Neural cell (in vitro differentiated cells): ENCODE measurements at regions not wholly inside any gene's neighbourhood (a gene's known extent, or its start where the extent isn't known, plus 50 kb on each side); places are given as distances from the start of the nearest gene placed in this dataset.

Source experiments
- H2AFZ ChIP-seq: fragments of 200-600, 300-800 bp; sonication (generic), shearing (Covaris generic); 2 replicates; pipeline ENCODE4 v1.6.0; 2014; ENCODE audit warnings: low read depth, mild to moderate bottlenecking, antibody characterized with exemption, low read length, moderate library complexity
- H3F3A ChIP-seq: fragments of 200-600 bp; shearing (Covaris generic); 2 replicates; pipeline ENCODE4 v1.6.1; 2016; ENCODE audit warnings: mild to moderate bottlenecking, moderate library complexity, mixed read lengths, antibody characterized with exemption, low read length; ENCODE audit not compliant: insufficient read depth, poor library complexity, severe bottlenecking
- H3K27ac ChIP-seq: fragments of 200-600, 300-800 bp; sonication (generic), shearing (Covaris generic); 2 replicates; pipeline ENCODE4 v1.5.1; 2014; ENCODE audit warnings: mild to moderate bottlenecking, low read length, moderate library complexity
- H3K27me3 ChIP-seq: fragments of 300-800, 200-600 bp; sonication (generic), shearing (Covaris generic); 2 replicates; pipeline ENCODE4 v1.6.0; 2014; ENCODE audit warnings: mild to moderate bottlenecking, low read depth, low read length, moderate library complexity; ENCODE audit not compliant: insufficient read depth
- H3K36me3 ChIP-seq: fragments of 300-800, 200-600 bp; sonication (generic), shearing (Covaris generic); 2 replicates; pipeline ENCODE4 v1.5.1; 2014; ENCODE audit warnings: mild to moderate bottlenecking, antibody characterized with exemption, low read length, moderate library complexity; ENCODE audit not compliant: insufficient read depth
- H3K4me2 ChIP-seq: fragments of 300-800, 200-600 bp; sonication (generic), shearing (Covaris generic); 2 replicates; pipeline ENCODE4 v1.6.0; 2014; ENCODE audit warnings: mild to moderate bottlenecking, low read length
- H3K4me3 ChIP-seq: fragments of 300-800, 200-600 bp; sonication (generic), shearing (Covaris generic); 2 replicates; pipeline ENCODE4 v1.5.1; 2014; ENCODE audit warnings: mild to moderate bottlenecking, low read length, moderate library complexity
- H3K79me2 ChIP-seq: fragments of 200-600 bp; shearing (Covaris generic); replicated peaks from 2 replicates; pipeline ENCODE4 v1.6.0; 2014; ENCODE audit warnings: mild to moderate bottlenecking, low read length, moderate library complexity; ENCODE audit not compliant: insufficient read depth
- H3K9ac ChIP-seq: fragments of 300-800, 200-600 bp; sonication (generic), shearing (Covaris generic); 2 replicates; pipeline ENCODE4 v1.6.1; 2016; ENCODE audit warnings: mild to moderate bottlenecking, low read length, mixed read lengths
- H3K9me2 ChIP-seq: fragments of 200-600 bp; shearing (Covaris generic); 2 replicates; pipeline ENCODE4 v1.6.1; 2016; ENCODE audit warnings: mild to moderate bottlenecking, low read length, mixed read lengths; ENCODE audit not compliant: insufficient read depth
- H3K9me3 ChIP-seq: fragments of 200-600, 300-800 bp; sonication (generic), shearing (Covaris generic); 2 replicates; pipeline ENCODE4 v1.6.1; 2016; ENCODE audit warnings: mild to moderate bottlenecking, mixed run types, low read length, moderate library complexity, mixed read lengths
- H4K20me1 ChIP-seq: fragments of 200-600 bp; shearing (Covaris generic); 2 replicates; pipeline ENCODE4 v1.6.1; 2016; ENCODE audit warnings: mild to moderate bottlenecking, mixed run types; ENCODE audit not compliant: insufficient read depth
- EP300 ChIP-seq: fragments of 450-650 bp; conservative IDR thresholded peaks from 2 replicates; pipeline ENCODE4 v1.6.1; 2014; ENCODE audit warnings: antibody characterized with exemption, mild to moderate bottlenecking, moderate library complexity; ENCODE audit not compliant: poor library complexity, severe bottlenecking
- EZH2 ChIP-seq: fragments of 200-600, 300-800 bp; shearing (Covaris generic), sonication (generic); IDR thresholded peaks from 2 replicates; pipeline ENCODE4 v1.6.1; 2014; ENCODE audit warnings: antibody characterized with exemption, low read length, borderline replicate concordance, mild to moderate bottlenecking; ENCODE audit not compliant: insufficient read depth, poor library complexity, severe bottlenecking
- MXI1 ChIP-seq: fragments of 450-650 bp; conservative IDR thresholded peaks from 2 replicates; pipeline ENCODE4 v1.6.1; 2014; ENCODE audit warnings: antibody characterized with exemption, mild to moderate bottlenecking; ENCODE audit not compliant: poor library complexity, severe bottlenecking
- POLR2AphosphoS5 ChIP-seq: IDR thresholded peaks from 2 replicates; pipeline ENCODE4 v1.6.1; 2012
- RAD21 ChIP-seq: fragments of 450-650 bp; conservative IDR thresholded peaks from 2 replicates; pipeline ENCODE4 v1.6.1; 2014; ENCODE audit warnings: antibody characterized with exemption, mild to moderate bottlenecking, moderate library complexity
- SMC3 ChIP-seq: fragments of 450-650 bp; conservative IDR thresholded peaks from 2 replicates; pipeline ENCODE4 v1.6.1; 2014; ENCODE audit warnings: antibody characterized with exemption, mild to moderate bottlenecking, moderate library complexity; ENCODE audit not compliant: poor library complexity
- TAF1 ChIP-seq: IDR thresholded peaks from 2 replicates; pipeline ENCODE4 v1.6.1; 2012; ENCODE audit warnings: low read depth
- TF ChIP-seq, protein P1 (sequence below): fragments of 450-650 bp; IDR thresholded peaks from 2 replicates; pipeline ENCODE4 v1.5.1; 2014; ENCODE audit warnings: antibody characterized with exemption, mild to moderate bottlenecking, moderate library complexity; ENCODE audit not compliant: poor library complexity, severe bottlenecking
- TF ChIP-seq, protein P2 (sequence below): IDR thresholded peaks from 2 replicates; pipeline ENCODE4 v1.6.1; 2012; ENCODE audit warnings: borderline replicate concordance

DNA sequence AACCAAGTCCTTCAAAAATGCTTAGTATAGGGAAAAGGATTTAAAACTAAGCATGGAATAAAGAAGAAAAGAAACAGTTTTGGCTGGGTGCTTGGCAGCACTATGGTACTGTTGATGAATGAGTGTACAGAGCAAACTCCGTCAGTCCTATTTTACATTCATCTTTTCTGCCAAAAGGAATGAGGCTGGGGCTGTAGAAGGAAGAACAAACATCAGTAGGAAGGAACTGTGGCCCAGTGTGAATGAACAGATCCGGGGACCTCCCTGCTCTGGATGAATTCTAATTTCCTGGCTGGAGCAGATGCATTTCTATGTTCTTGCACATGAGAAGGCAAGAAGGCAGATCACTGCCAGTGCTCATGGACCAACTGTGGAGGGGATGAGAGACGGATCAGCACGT is 474.0 kb upstream of the MEIS1 start:
- TF ChIP-seq EP300 = no peak
- no peak for TF ChIP-seq MXI1
- TF ChIP-seq EZH2 = no peak
- TF ChIP-seq SMC3 = no peak
- no peak for TF ChIP-seq POLR2AphosphoS5
- no peak for TF ChIP-seq RAD21
- TF ChIP-seq, protein P1, sequence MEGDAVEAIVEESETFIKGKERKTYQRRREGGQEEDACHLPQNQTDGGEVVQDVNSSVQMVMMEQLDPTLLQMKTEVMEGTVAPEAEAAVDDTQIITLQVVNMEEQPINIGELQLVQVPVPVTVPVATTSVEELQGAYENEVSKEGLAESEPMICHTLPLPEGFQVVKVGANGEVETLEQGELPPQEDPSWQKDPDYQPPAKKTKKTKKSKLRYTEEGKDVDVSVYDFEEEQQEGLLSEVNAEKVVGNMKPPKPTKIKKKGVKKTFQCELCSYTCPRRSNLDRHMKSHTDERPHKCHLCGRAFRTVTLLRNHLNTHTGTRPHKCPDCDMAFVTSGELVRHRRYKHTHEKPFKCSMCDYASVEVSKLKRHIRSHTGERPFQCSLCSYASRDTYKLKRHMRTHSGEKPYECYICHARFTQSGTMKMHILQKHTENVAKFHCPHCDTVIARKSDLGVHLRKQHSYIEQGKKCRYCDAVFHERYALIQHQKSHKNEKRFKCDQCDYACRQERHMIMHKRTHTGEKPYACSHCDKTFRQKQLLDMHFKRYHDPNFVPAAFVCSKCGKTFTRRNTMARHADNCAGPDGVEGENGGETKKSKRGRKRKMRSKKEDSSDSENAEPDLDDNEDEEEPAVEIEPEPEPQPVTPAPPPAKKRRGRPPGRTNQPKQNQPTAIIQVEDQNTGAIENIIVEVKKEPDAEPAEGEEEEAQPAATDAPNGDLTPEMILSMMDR = no peak
- no peak for TF ChIP-seq TAF1
- TF ChIP-seq, protein P2, sequence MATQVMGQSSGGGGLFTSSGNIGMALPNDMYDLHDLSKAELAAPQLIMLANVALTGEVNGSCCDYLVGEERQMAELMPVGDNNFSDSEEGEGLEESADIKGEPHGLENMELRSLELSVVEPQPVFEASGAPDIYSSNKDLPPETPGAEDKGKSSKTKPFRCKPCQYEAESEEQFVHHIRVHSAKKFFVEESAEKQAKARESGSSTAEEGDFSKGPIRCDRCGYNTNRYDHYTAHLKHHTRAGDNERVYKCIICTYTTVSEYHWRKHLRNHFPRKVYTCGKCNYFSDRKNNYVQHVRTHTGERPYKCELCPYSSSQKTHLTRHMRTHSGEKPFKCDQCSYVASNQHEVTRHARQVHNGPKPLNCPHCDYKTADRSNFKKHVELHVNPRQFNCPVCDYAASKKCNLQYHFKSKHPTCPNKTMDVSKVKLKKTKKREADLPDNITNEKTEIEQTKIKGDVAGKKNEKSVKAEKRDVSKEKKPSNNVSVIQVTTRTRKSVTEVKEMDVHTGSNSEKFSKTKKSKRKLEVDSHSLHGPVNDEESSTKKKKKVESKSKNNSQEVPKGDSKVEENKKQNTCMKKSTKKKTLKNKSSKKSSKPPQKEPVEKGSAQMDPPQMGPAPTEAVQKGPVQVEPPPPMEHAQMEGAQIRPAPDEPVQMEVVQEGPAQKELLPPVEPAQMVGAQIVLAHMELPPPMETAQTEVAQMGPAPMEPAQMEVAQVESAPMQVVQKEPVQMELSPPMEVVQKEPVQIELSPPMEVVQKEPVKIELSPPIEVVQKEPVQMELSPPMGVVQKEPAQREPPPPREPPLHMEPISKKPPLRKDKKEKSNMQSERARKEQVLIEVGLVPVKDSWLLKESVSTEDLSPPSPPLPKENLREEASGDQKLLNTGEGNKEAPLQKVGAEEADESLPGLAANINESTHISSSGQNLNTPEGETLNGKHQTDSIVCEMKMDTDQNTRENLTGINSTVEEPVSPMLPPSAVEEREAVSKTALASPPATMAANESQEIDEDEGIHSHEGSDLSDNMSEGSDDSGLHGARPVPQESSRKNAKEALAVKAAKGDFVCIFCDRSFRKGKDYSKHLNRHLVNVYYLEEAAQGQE = no peak

DNA sequence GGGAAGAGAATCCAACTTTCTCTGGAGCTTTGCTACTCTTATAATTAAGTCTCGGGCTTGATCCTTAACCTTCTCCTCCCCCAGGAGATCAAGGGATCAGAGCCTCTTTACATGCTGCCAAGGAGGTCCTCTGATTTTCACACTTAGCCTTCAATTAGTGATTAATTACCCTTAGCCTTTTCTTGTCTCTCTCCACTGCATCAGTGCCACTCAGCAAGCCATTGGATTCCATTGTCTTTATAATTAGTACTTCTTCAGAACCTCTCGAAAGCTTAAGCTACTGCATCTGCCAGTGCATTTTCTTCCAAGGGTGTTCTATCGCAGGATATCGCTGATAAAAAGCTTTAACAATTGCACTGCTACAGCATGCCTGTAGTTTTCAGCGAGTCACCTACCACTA is 477.0 kb upstream of the MEIS1 start:
- H3K36me3 ChIP-seq = no peaks in the 10 kb centered on the region
- TF ChIP-seq POLR2AphosphoS5 = no peak
- no peak for TF ChIP-seq SMC3
- no peak for TF ChIP-seq EZH2
- TF ChIP-seq EP300 = no peak
- TF ChIP-seq, protein P2 = no peak
- no peak for TF ChIP-seq RAD21
- TF ChIP-seq TAF1 = no peak
- TF ChIP-seq, protein P1 = no peak
- TF ChIP-seq MXI1 = no peak
- H2AFZ ChIP-seq = no peak overlapping the region
- no peaks in the 10 kb centered on the region for H3K79me2 ChIP-seq
- H4K20me1 ChIP-seq = no peaks in the 10 kb centered on the region
- no peak overlapping the region for H3K9ac ChIP-seq
- H3K27ac ChIP-seq = no peak overlapping the region
- no peaks in the 10 kb centered on the region for H3F3A ChIP-seq
- H3K4me3 ChIP-seq = no peak overlapping the region
- no peaks in the 10 kb centered on the region for H3K27me3 ChIP-seq
- no peaks in the 10 kb centered on the region for H3K9me3 ChIP-seq
- H3K9me2 ChIP-seq = no peaks in the 10 kb centered on the region
- H3K4me2 ChIP-seq = no peak overlapping the region

More for the DNA sequence above, 474.0 kb upstream of the MEIS1 start:
- Histone ChIP-seq H3K9ac (no peak overlapping the region), H2AFZ (no peak overlapping the region), H4K20me1 (no peaks in the 10 kb centered on the region), H3F3A (no peaks in the 10 kb centered on the region), H3K36me3 (no peaks in the 10 kb centered on the region), H3K79me2 (no peaks in the 10 kb centered on the region), H3K9me2 (no peaks in the 10 kb centered on the region), H3K27me3 (no peaks in the 10 kb centered on the region), H3K4me2 (no peak overlapping the region), H3K9me3 (no peaks in the 10 kb centered on the region), H3K4me3 (no peak overlapping the region), H3K27ac (no peak overlapping the region)
